IMR-90 (cell line): ENCODE measurements at regions not wholly inside any gene's neighbourhood (a gene's known extent, or its start where the extent isn't known, plus 50 kb on each side); places are given as distances from the start of the nearest gene placed in this dataset.

Experiments used
- ATAC-seq: fragments of 200-7000 bp; cut with Tn5 transposase; 2 replicates; pipeline ENCODE4 v1.9.1; 2020; ENCODE audit warnings: low read depth, mild to moderate bottlenecking, moderate library complexity
- BruUV-seq: library from RNA; stranded (reverse); fragments of 400-500 nt; replicated peaks from 2 replicates; lab custom pipeline; 2021; lab: Mats Ljungman, UMichigan
- CTCF ChIA-PET: fragments of 300-600 bp; formaldehyde crosslinking; extraction: SDS; loops from one replicate; lab custom pipeline; 2021; ENCODE audit warnings: antibody characterized with exemption; lab: Yijun Ruan, JAX
- POLR2A ChIA-PET: fragments of 300-600 bp; sonication (Branson Sonifier 250); formaldehyde crosslinking; loops from one replicate; lab custom pipeline; 2022; ENCODE audit warnings: antibody characterized with exemption; ENCODE audit not compliant: unreplicated experiment; lab: Charles Lee
- DNase-seq: peaks from one replicate; pipeline ENCODE4 v3.0.0; 2013
- H2AFZ ChIP-seq: replicated peaks from 2 replicates; pipeline ENCODE3; 2013; ENCODE audit warnings: low read length, mild to moderate bottlenecking; ENCODE audit not compliant: poor library complexity
- H2AK5ac ChIP-seq: 2 replicates; pipeline ENCODE4 v1.6.1; 2013; ENCODE audit warnings: low read depth, low read length, inconsistent platforms
- H2AK9ac ChIP-seq: replicated peaks from 2 replicates; pipeline ENCODE3; 2013; ENCODE audit warnings: mild to moderate bottlenecking, low read depth, low read length, moderate library complexity; ENCODE audit not compliant: poor library complexity
- H2BK120ac ChIP-seq: 2 replicates; pipeline ENCODE4 v1.6.1; 2013; ENCODE audit warnings: low read depth, low read length, inconsistent platforms
- H2BK15ac ChIP-seq: 3 replicates; pipeline ENCODE4 v1.6.1; 2013; ENCODE audit warnings: low read depth, low read length, inconsistent platforms
- H2BK20ac ChIP-seq: 2 replicates; pipeline ENCODE4 v1.6.1; 2013; ENCODE audit warnings: low read depth, mild to moderate bottlenecking, inconsistent platforms, low read length, moderate library complexity
- H2BK5ac ChIP-seq: 2 replicates; pipeline ENCODE4 v1.6.1; 2013; ENCODE audit warnings: mild to moderate bottlenecking, low read depth, low read length, inconsistent platforms; ENCODE audit not compliant: poor library complexity, severe bottlenecking
- H3K14ac ChIP-seq: replicated peaks from 2 replicates; pipeline ENCODE4 v1.6.1; 2013; ENCODE audit warnings: low read depth, low read length, inconsistent platforms
- H3K18ac ChIP-seq: 2 replicates; pipeline ENCODE4 v1.6.1; 2013; ENCODE audit warnings: low read depth, low read length, control low read depth
- H3K23ac ChIP-seq: 2 replicates; pipeline ENCODE4 v1.6.1; 2013; ENCODE audit warnings: low read depth, low read length, inconsistent platforms
- H3K27ac ChIP-seq: 2 replicates; pipeline ENCODE4 v1.5.1; 2013; ENCODE audit warnings: mild to moderate bottlenecking, control low read depth, low read length; ENCODE audit not compliant: insufficient read depth
- H3K27me3 ChIP-seq: 2 replicates; pipeline ENCODE4 v1.6.1; 2013; ENCODE audit warnings: low read length; ENCODE audit not compliant: control insufficient read depth, insufficient read depth
- H3K36me3 ChIP-seq: 2 replicates; pipeline ENCODE4 v1.6.1; 2013; ENCODE audit warnings: low read length, mixed read lengths; ENCODE audit not compliant: control insufficient read depth, insufficient read depth
- H3K4ac ChIP-seq: 2 replicates; pipeline ENCODE4 v1.6.1; 2013; ENCODE audit warnings: low read depth, low read length, inconsistent platforms
- H3K4me1 ChIP-seq: 2 replicates; pipeline ENCODE4 v1.6.1; 2013; ENCODE audit warnings: low read length, mixed read lengths; ENCODE audit not compliant: control insufficient read depth, insufficient read depth
- H3K4me2 ChIP-seq: 2 replicates; pipeline ENCODE4 v1.6.1; 2013; ENCODE audit warnings: low read depth, mild to moderate bottlenecking, control low read depth, low read length, moderate library complexity
- H3K4me3 ChIP-seq: 2 replicates; pipeline ENCODE4 v1.5.1; 2013; ENCODE audit warnings: low read depth, mild to moderate bottlenecking, control low read depth, low read length, moderate library complexity; ENCODE audit not compliant: insufficient read depth
- H3K56ac ChIP-seq: 2 replicates; pipeline ENCODE4 v1.6.1; 2013; ENCODE audit warnings: low read length, inconsistent platforms; ENCODE audit not compliant: insufficient read depth; ENCODE audit errors: extremely low read depth
- H3K79me1 ChIP-seq, 2 experiments: 2 replicates each; pipeline ENCODE4 v1.6.1; 2013; ENCODE audit warnings: low read length in 2 of 2, inconsistent platforms in 1 of 2, low read depth in 1 of 2
- H3K9ac ChIP-seq: 2 replicates; pipeline ENCODE4 v1.6.1; 2013; ENCODE audit warnings: low read depth, low read length, control low read depth
- H3K9me1 ChIP-seq: 2 replicates; pipeline ENCODE4 v1.6.1; 2013; ENCODE audit warnings: low read length, inconsistent platforms; ENCODE audit not compliant: insufficient read depth
- H3K9me3 ChIP-seq: 2 replicates; pipeline ENCODE4 v1.6.1; 2013; ENCODE audit warnings: low read length; ENCODE audit not compliant: control insufficient read depth, insufficient read depth
- H4K20me1 ChIP-seq: 2 replicates; pipeline ENCODE4 v1.6.1; 2013; ENCODE audit warnings: low read length, inconsistent platforms; ENCODE audit not compliant: insufficient read depth
- H4K5ac ChIP-seq: 2 replicates; pipeline ENCODE4 v1.6.1; 2013; ENCODE audit warnings: mild to moderate bottlenecking, low read depth, low read length, control low read depth
- H4K8ac ChIP-seq, 2 experiments: 2 replicates each; pipeline ENCODE4 v1.6.1; 2013; ENCODE audit warnings: low read depth in 2 of 2, low read length in 2 of 2, control low read depth in 1 of 2, inconsistent platforms in 1 of 2
- H4K91ac ChIP-seq: 2 replicates; pipeline ENCODE4 v1.6.1; 2013; ENCODE audit warnings: low read depth, low read length, inconsistent platforms; ENCODE audit not compliant: insufficient read depth
- CEBPB ChIP-seq: IDR thresholded peaks from 2 replicates; pipeline ENCODE4 v1.6.1; 2012; ENCODE audit warnings: low read depth, low read length, improper control_type of control experiment
- dilution Hi-C: fragments of 300-500 bp; cut with HindIII; formaldehyde crosslinking; loops from one replicate; pipeline ENCODE4 v1.14.3; 2018; ENCODE audit warnings: low sequenced_read_pairs; ENCODE audit not compliant: unreplicated experiment
- in situ Hi-C: fragments of 300-500 bp; cut with MboI; formaldehyde crosslinking; loops from 3 replicates; pipeline ENCODE4 v1.14.3; 2019; ENCODE audit warnings: low sequenced_read_pairs, inconsistent platforms, mixed read lengths
- intact Hi-C: fragments of 100-400 bp; cut with micrococcal nuclease; formaldehyde crosslinking; loops from 2 replicates; pipeline ENCODE4 v1.10.0; 2022
- TF ChIP-seq, protein P1 (sequence below): fragments of 150-350 bp; IDR thresholded peaks from 2 replicates; pipeline ENCODE4 v1.6.1; 2016; ENCODE audit warnings: low read depth, mild to moderate bottlenecking, low read length, moderate library complexity, borderline replicate concordance

DNA sequence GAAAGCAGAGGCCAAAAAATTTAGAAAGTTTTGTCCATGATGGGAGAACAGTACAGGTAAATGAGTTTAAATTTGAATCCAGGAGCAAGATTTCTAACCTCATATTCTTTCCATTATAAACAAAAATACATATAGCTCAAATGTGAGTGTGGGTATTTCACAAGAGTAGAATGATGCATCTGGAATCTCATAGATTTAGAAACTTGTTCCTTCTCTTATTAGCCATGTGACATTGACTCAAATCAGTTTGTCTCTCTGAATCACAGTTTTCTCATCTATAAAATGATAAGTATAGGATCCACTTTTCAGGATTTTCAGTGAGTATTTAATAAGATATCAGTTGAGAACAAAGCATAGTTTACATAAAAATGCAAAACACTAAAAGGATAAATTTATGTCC, 436.3 kb upstream of the PAPPA start:
- no peak overlapping the region for H2BK120ac ChIP-seq
- H4K8ac ChIP-seq, result no peak overlapping the region
- H3K4me2 ChIP-seq, result no peak overlapping the region
- no peak overlapping the region for H3K4me3 ChIP-seq
- H3K4me1 ChIP-seq, result peaks cover 2% of the 10 kb centered on the region; the same call in 1 of the 2 replicates
- no peaks in the 10 kb centered on the region for H4K20me1 ChIP-seq
- ATAC-seq (no peak), DNase-seq (peak; percentile 56)
- no peak overlapping the region for H3K56ac ChIP-seq
- H3K36me3 ChIP-seq, result no peaks in the 10 kb centered on the region
- H4K5ac ChIP-seq, result no peak overlapping the region
- no peaks in the 10 kb centered on the region for H3K9me3 ChIP-seq
- BruUV-seq, result no TSS peak
- H3K27me3 ChIP-seq, result no peaks in the 10 kb centered on the region
- ChIA-PET POLR2A (no interaction called here), CTCF (no interaction called here)
- H2BK15ac ChIP-seq, result no peak overlapping the region
- in situ Hi-C loops (no loop called here), dilution Hi-C loops (no loop called here), intact Hi-C loops (no loop called here)
- TF ChIP-seq, protein P1, sequence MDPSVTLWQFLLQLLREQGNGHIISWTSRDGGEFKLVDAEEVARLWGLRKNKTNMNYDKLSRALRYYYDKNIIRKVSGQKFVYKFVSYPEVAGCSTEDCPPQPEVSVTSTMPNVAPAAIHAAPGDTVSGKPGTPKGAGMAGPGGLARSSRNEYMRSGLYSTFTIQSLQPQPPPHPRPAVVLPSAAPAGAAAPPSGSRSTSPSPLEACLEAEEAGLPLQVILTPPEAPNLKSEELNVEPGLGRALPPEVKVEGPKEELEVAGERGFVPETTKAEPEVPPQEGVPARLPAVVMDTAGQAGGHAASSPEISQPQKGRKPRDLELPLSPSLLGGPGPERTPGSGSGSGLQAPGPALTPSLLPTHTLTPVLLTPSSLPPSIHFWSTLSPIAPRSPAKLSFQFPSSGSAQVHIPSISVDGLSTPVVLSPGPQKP, result no peak
- TF ChIP-seq CEBPB, result peak; percentile 64
- no peak overlapping the region for H2AK9ac ChIP-seq
- no peak overlapping the region for H3K18ac ChIP-seq
- no peak overlapping the region for H3K14ac ChIP-seq
- H3K79me1 ChIP-seq, result no peaks in the 10 kb centered on the region
- H4K91ac ChIP-seq, result no peak overlapping the region
- H2BK20ac ChIP-seq, result no peak overlapping the region
- no peak overlapping the region for H3K9ac ChIP-seq
- no peak overlapping the region for H2AK5ac ChIP-seq
- no peak overlapping the region for H2AFZ ChIP-seq
- H3K23ac ChIP-seq, result no peak overlapping the region
- no peak overlapping the region for H3K27ac ChIP-seq
- no peaks in the 10 kb centered on the region for H3K9me1 ChIP-seq
- H2BK5ac ChIP-seq, result no peak overlapping the region
- H3K4ac ChIP-seq, result no peak overlapping the region
